ENCODE measurements at regions not wholly inside any gene's neighbourhood (a gene's known extent, or its start where the extent isn't known, plus 50 kb on each side); places are given as distances from the start of the nearest gene placed in this dataset.
"Not testable (repeated sequence)": the region's sequence is repeated elsewhere in the genome, so short reads cannot be mapped to it uniquely, and the experiment has no call there.

GRCh38 chr16:17034477-17035252 lies 436.1 kb downstream of the XYLT1 start:
- TF ChIP-seq CTCF (IDR thresholded peaks at IDR 0.05; ENCODE audit: low read depth, low read length) = no peak
- no peak for DNase-seq (ENCODE audit: low read depth, low spot score)
- in situ Hi-C loops (cut with HindIII; ENCODE audit: low sequenced_read_pairs) = no loop called here

DNA sequence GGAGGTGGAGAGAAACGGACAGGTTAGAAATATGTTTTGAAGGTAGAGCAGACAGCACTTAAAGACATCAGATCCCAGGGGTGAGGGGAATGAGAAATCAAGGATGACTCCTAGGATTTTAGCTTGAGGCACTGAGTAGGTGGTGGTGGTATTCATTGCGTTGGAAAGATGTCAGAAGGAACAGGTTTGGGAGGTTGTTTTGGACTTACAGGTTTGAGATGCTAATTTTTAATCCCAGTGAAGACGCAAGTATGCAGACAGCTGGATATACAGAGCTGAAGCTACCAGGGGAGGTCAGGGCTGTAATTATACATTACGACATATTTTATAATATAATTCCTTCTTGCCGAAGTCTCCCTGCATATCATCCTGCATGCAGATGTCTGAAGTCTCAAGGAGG lies 433.3 kb downstream of the XYLT1 start:
- no peak overlapping the region for H3K4me3 ChIP-seq (ENCODE audit: low read depth, low read length)
- in situ Hi-C loops (cut with HindIII; ENCODE audit: low sequenced_read_pairs) = no loop called here
- no peak for TF ChIP-seq CTCF (IDR thresholded peaks at IDR 0.05; ENCODE audit: low read depth, low read length)
- no peak for DNase-seq (ENCODE audit: low read depth, low spot score)

More at GRCh38 chr16:17034477-17035252, 436.1 kb downstream of the XYLT1 start:
- H3K4me3 ChIP-seq (ENCODE audit: low read depth, low read length) = no peak overlapping the region

GRCh38 chr16:17038415-17038814 lies 432.3 kb downstream of the XYLT1 start:
- no peak for TF ChIP-seq CTCF (IDR thresholded peaks at IDR 0.05; ENCODE audit: low read depth, low read length)
- DNase-seq (ENCODE audit: low read depth, low spot score) = no peak
- in situ Hi-C loops (cut with HindIII; ENCODE audit: low sequenced_read_pairs) = no loop called here
- no peak overlapping the region for H3K4me3 ChIP-seq (ENCODE audit: low read depth, low read length)

DNA sequence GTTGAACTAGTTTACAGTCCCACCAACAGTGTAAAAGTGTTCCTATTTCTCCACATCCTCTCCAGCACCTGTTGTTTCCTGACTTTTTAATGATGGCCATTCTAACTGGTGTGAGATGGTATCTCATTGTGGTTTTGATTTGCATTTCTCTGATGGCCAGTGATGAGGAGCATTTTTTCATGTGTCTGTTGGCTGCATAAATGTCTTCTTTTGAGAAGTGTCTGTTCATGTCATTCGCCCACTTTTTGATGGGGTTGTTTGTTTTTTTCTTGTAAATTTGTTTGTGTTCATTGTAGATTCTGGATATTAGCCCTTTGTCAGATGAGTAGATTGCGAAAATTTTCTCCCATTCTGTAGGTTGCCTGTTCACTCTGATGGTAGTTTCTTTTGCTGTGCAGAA lies 421.7 kb downstream of the XYLT1 start:
- in situ Hi-C loops (cut with HindIII; ENCODE audit: low sequenced_read_pairs); DNase-seq (ENCODE audit: low read depth, low spot score); H3K4me3 ChIP-seq (ENCODE audit: low read depth, low read length): not testable (repeated sequence)

GRCh38 chr16:17050468-17050867 lies 420.3 kb downstream of the XYLT1 start:
- in situ Hi-C loops (cut with HindIII; ENCODE audit: low sequenced_read_pairs) = no loop called here
- TF ChIP-seq CTCF (IDR thresholded peaks at IDR 0.05; ENCODE audit: low read depth, low read length) = no peak

More at GRCh38 chr16:17050468-17050867, 420.3 kb downstream of the XYLT1 start:
- H3K4me3 ChIP-seq (ENCODE audit: low read depth, low read length) = no peak overlapping the region
- no peak for DNase-seq (ENCODE audit: low read depth, low spot score)

Data from astrocyte of the spinal cord (primary cell).